ENCODE measurements at regions not wholly inside any gene's neighbourhood (a gene's known extent, or its start where the extent isn't known, plus 50 kb on each side); places are given as distances from the start of the nearest gene placed in this dataset.

DNA sequence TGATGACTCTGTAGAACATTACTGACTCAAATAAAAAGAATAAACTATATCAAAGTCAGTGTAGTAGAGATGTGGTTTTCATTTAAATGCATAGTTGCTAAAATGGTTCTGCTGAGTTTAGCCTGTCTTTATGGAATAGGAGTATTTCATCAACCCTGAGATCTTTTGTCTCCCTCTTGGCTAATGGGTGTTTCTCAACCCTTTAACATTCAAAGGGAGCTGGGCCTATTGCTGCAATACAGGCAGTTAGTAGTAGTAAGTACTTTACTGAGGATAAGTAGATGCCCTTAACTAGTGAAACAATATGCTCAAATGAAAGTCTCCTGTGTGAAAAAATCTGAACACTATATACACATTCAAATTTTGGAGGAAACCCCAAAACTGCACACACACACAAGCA is 184.7 kb upstream of the TTC14 start:
- intact Hi-C loops (cut with DNase I; ENCODE audit: low total_unique reads), result no loop called here
- Histone ChIP-seq H3K27me3 (replicated peaks in 1 of 7) (no peaks in the 10 kb centered on the region), H3K27ac (no peak overlapping the region), H3K9me3 (peaks cover 0 to 15% (median 0%) of the 10 kb centered on the region in 8 donors), H3K4me1 (no peaks in the 10 kb centered on the region), H3K36me3 (no peaks in the 10 kb centered on the region), H3K4me3 (no peak overlapping the region)
- DNase-seq, result no peak
- no peak for TF ChIP-seq POLR2A (IDR thresholded peaks at IDR 0.05)
- no peak for TF ChIP-seq POLR2AphosphoS5 (IDR thresholded peaks at IDR 0.05)
- TF ChIP-seq, protein P1, sequence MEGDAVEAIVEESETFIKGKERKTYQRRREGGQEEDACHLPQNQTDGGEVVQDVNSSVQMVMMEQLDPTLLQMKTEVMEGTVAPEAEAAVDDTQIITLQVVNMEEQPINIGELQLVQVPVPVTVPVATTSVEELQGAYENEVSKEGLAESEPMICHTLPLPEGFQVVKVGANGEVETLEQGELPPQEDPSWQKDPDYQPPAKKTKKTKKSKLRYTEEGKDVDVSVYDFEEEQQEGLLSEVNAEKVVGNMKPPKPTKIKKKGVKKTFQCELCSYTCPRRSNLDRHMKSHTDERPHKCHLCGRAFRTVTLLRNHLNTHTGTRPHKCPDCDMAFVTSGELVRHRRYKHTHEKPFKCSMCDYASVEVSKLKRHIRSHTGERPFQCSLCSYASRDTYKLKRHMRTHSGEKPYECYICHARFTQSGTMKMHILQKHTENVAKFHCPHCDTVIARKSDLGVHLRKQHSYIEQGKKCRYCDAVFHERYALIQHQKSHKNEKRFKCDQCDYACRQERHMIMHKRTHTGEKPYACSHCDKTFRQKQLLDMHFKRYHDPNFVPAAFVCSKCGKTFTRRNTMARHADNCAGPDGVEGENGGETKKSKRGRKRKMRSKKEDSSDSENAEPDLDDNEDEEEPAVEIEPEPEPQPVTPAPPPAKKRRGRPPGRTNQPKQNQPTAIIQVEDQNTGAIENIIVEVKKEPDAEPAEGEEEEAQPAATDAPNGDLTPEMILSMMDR (IDR thresholded peaks at IDR 0.05 in 8 of 11, conservative IDR thresholded peaks at IDR 0.05 in 3 of 11), result no peak

DNA sequence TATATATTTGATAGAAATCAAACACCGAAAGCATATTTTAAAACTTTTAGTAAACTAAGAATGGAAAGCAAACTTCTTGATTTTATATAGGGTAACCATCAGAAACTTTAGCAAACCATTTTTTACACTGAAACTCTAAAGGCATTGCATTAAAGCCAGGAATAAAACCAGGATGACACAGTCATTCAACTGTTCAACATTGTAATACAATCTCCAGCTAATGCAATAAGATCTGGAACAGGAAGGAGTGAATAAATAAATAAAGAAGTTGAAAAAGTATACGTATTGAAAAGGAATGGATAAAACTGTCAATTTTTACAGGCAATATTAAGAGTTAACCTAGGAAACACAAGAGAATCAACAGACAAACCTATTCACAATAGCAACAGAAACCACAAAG is 181.9 kb upstream of the TTC14 start:
- no peak for DNase-seq
- Histone ChIP-seq H3K9me3 (peaks cover 0 to 22% (median 0%) of the 10 kb centered on the region in 8 donors), H3K27me3 (replicated peaks in 1 of 7) (no peaks in the 10 kb centered on the region), H3K4me3 (no peak overlapping the region), H3K4me1 (no peaks in the 10 kb centered on the region), H3K36me3 (no peaks in the 10 kb centered on the region), H3K27ac (no peak overlapping the region)
- 83 to 93% (median 85%) methylated on average over 2 of the region's 2 CpGs for WGBS, 5 donors
- no peak for TF ChIP-seq POLR2A (IDR thresholded peaks at IDR 0.05)
- TF ChIP-seq, protein P1 (IDR thresholded peaks at IDR 0.05 in 8 of 11, conservative IDR thresholded peaks at IDR 0.05 in 3 of 11), result no peak
- TF ChIP-seq POLR2AphosphoS5 (IDR thresholded peaks at IDR 0.05), result no peak
- intact Hi-C loops (cut with DNase I; ENCODE audit: low total_unique reads), result no loop called here

DNA sequence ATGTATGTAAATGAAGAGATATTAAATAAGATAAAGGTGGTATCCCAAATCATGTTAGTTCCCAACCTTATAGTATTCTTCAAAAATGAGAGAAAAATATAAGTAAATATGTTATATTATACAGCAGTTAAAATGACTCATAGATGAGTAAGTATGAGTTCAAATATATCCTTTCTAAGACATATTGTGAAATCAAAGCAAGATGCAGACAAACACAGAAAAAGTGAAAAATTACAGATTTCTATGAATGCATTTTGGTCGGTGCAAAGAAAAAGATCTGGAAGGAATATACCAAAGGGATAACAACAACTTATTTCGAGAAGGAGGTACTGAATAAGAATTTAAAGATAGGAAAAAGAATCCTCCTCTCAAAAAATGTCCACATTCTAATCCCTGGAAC is 181.2 kb upstream of the TTC14 start:
- DNase-seq, result no peak
- Histone ChIP-seq H3K9me3 (peaks cover 0 to 22% (median 0%) of the 10 kb centered on the region in 8 donors), H3K27ac (no peak overlapping the region), H3K4me3 (no peak overlapping the region), H3K4me1 (no peaks in the 10 kb centered on the region), H3K27me3 (replicated peaks in 1 of 7) (no peaks in the 10 kb centered on the region), H3K36me3 (no peaks in the 10 kb centered on the region)
- WGBS, 5 donors, result 66 to 78% (median 72%) methylated on average over 2 of the region's 2 CpGs
- no peak for TF ChIP-seq POLR2AphosphoS5 (IDR thresholded peaks at IDR 0.05)
- TF ChIP-seq, protein P1 (IDR thresholded peaks at IDR 0.05 in 8 of 11, conservative IDR thresholded peaks at IDR 0.05 in 3 of 11), result no peak
- no peak for TF ChIP-seq POLR2A (IDR thresholded peaks at IDR 0.05)
- intact Hi-C loops (cut with DNase I; ENCODE audit: low total_unique reads), result no loop called here

DNA sequence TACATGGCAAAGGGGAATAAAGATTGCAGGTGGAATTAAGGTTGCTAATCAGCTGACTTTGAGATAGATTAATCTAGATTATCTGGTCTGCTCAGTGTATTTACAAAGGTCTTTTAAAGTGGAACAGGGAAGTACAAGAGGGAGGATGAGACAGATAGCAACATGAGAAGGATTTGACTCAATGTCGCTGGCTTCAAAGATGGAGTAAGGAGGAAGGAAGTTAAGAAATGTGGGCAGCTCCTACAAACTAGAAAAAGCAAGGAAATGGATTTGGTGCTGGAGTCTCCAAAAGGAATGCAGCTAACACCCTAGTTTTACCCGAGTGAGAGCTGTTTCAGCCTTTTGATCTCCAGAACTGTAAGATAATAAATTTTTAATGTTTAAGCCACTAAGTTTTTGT is 180.7 kb upstream of the TTC14 start:
- TF ChIP-seq, protein P1 (IDR thresholded peaks at IDR 0.05 in 8 of 11, conservative IDR thresholded peaks at IDR 0.05 in 3 of 11), result no peak
- Histone ChIP-seq H3K4me1 (no peaks in the 10 kb centered on the region), H3K27me3 (replicated peaks in 1 of 7) (no peaks in the 10 kb centered on the region), H3K4me3 (no peak overlapping the region), H3K36me3 (no peaks in the 10 kb centered on the region), H3K27ac (no peak overlapping the region), H3K9me3 (peaks cover 0 to 22% (median 0%) of the 10 kb centered on the region in 8 donors)
- intact Hi-C loops (cut with DNase I; ENCODE audit: low total_unique reads), result no loop called here
- DNase-seq, result no peak
- 38 to 51% (median 43%) methylated on average over 2 of the region's 2 CpGs for WGBS, 5 donors
